ENCODE measurements at regions not wholly inside any gene's neighbourhood (a gene's known extent, or its start where the extent isn't known, plus 50 kb on each side); places are given as distances from the start of the nearest gene placed in this dataset.

DNA sequence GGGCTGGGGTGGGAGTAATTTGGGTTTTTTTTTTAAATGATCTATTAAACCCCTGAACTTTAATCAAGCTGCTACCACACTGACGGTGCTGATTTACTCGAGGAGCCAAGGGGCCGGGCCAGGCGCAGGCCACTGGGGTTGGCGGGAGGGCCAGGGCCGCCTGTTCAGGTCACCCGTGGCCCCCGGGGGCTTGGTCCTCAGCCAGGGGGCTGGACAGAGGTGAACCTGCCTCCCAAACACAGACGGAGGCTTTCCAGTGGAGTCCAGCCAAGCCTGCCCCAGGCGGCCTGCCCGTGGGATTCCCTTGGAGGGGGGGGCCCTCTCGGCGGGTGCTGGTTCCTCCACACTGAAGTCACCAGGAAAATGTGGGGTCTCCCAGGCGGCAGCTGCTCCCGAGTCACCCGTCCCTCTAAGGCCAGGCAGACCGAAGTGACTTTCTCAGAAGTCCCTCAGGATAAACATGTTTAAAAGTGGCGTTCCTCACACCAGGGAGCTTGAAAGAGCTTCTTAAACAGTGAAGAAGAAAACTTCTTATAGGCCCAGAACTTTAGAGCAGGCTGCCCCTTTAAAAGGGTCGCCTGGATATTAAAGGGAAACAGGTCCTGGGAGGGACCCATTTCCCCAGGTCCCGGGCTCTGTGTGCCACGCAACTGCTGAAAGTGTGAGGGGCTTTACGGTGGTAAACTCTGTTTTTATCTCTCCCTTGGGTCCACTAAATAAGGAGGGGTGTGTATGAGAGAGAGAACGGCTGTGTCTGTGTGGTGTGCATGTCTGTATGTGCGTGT is 167.2 kb upstream of the GSC start:
- peak in 1 of 2 donors; percentile 65 for DNase-seq (ENCODE audit: low spot score in 2 of 2)
- Histone ChIP-seq H3K36me3 (no peaks in the 10 kb centered on the region), H3K4me3 (peak overlapping the region; percentile 40 to 59), H3K4me1 (peaks cover 3 to 9% of the 10 kb centered on the region in 2 donors), H3K27me3 (no peaks in the 10 kb centered on the region), H3K27ac (peak overlapping the region; percentile 62 to 82), H3K9me3 (no peaks in the 10 kb centered on the region)
- intact Hi-C loops (cut with DNase I): loop anchor here (5.0 kb wide), 1 partner anchor 35 kb away; no protein-coding TSS in a partner anchor
- TF ChIP-seq, protein P1, sequence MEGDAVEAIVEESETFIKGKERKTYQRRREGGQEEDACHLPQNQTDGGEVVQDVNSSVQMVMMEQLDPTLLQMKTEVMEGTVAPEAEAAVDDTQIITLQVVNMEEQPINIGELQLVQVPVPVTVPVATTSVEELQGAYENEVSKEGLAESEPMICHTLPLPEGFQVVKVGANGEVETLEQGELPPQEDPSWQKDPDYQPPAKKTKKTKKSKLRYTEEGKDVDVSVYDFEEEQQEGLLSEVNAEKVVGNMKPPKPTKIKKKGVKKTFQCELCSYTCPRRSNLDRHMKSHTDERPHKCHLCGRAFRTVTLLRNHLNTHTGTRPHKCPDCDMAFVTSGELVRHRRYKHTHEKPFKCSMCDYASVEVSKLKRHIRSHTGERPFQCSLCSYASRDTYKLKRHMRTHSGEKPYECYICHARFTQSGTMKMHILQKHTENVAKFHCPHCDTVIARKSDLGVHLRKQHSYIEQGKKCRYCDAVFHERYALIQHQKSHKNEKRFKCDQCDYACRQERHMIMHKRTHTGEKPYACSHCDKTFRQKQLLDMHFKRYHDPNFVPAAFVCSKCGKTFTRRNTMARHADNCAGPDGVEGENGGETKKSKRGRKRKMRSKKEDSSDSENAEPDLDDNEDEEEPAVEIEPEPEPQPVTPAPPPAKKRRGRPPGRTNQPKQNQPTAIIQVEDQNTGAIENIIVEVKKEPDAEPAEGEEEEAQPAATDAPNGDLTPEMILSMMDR (IDR thresholded peaks at IDR 0.05): no peak

DNA sequence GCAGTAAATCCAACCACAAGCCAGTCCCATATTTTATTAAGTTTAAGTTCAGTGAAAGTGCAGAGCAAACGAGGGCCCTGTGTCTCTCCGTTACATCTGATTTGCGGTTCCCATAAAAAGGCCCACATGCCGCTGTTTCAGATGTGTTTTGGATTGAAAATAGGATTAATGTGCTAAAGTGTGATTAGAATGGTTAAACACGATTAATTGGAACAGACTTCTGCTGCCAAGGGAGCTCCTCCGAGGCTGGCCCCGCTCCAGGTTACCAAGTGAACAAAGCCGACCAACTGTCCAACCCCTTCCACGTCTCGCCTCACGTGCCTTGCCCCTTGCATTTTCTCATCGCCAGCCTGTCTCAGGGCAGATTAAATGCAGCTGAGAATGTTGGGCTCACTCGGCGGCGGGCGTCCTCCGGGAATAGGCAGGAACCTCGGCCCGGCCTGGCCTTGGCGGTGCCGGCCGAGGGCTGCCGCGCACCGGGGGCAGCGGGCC is 166.5 kb upstream of the GSC start:
- Histone ChIP-seq H3K36me3 (no peaks in the 10 kb centered on the region), H3K9me3 (no peaks in the 10 kb centered on the region), H3K27ac (peak overlapping the region; percentile 62 to 82), H3K4me1 (peaks cover 3 to 9% of the 10 kb centered on the region in 2 donors), H3K27me3 (no peaks in the 10 kb centered on the region), H3K4me3 (peak overlapping the region; percentile 40 to 59)
- intact Hi-C loops (cut with DNase I): loop anchor here (5.0 kb wide), 1 partner anchor 36 kb away; no protein-coding TSS in a partner anchor
- TF ChIP-seq, protein P1 (IDR thresholded peaks at IDR 0.05): no peak
- DNase-seq (ENCODE audit: low spot score in 2 of 2): peak in 1 of 2 donors; percentile 83

- Histone ChIP-seq H3K4me1 (peaks cover 3 to 9% of the 10 kb centered on the region in 2 donors), H3K4me3 (peak overlapping the region in 1 of 2 donors; percentile 59), H3K36me3 (no peaks in the 10 kb centered on the region), H3K27me3 (no peaks in the 10 kb centered on the region), H3K27ac (peak overlapping the region; percentile 62 to 82), H3K9me3 (no peaks in the 10 kb centered on the region)
- TF ChIP-seq, protein P1 (IDR thresholded peaks at IDR 0.05): no peak
- intact Hi-C loops (cut with DNase I): loop anchor here (5.0 kb wide), 1 partner anchor 36 kb away; no protein-coding TSS in a partner anchor
- peak in 1 of 2 donors; percentile 48 for DNase-seq (ENCODE audit: low spot score in 2 of 2)
These were observed 165.9 kb upstream of the GSC start for GRCh38 chr14:94935706-94936300.

- no peaks in the 10 kb centered on the region for H3K27me3 ChIP-seq
- no peaks in the 10 kb centered on the region for H3K9me3 ChIP-seq
- no peak overlapping the region for H3K27ac ChIP-seq
- peaks cover 3 to 9% of the 10 kb centered on the region in 2 donors for H3K4me1 ChIP-seq
- no peak for DNase-seq (ENCODE audit: low spot score in 2 of 2)
- TF ChIP-seq, protein P1 (IDR thresholded peaks at IDR 0.05): no peak
- intact Hi-C loops (cut with DNase I): no loop called here
- no peaks in the 10 kb centered on the region for H3K36me3 ChIP-seq
- no peak overlapping the region for H3K4me3 ChIP-seq
These were observed 164.4 kb upstream of the GSC start for GRCh38 chr14:94934276-94934810.

GRCh38 chr14:94933486-94933885 is 163.6 kb upstream of the GSC start:
- H3K27ac ChIP-seq: no peak overlapping the region
- H3K27me3 ChIP-seq: no peaks in the 10 kb centered on the region

More at GRCh38 chr14:94933486-94933885, 163.6 kb upstream of the GSC start:
- DNase-seq (ENCODE audit: low spot score in 2 of 2): no peak
- Histone ChIP-seq H3K9me3 (no peaks in the 10 kb centered on the region), H3K4me1 (peaks cover 3 to 9% of the 10 kb centered on the region in 2 donors), H3K4me3 (no peak overlapping the region), H3K36me3 (no peaks in the 10 kb centered on the region)
- TF ChIP-seq, protein P1 (IDR thresholded peaks at IDR 0.05): no peak
- intact Hi-C loops (cut with DNase I): no loop called here
